Liver (tissue), 8 donors: ENCODE measurements at regions not wholly inside any gene's neighbourhood (a gene's known extent, or its start where the extent isn't known, plus 50 kb on each side); places are given as distances from the start of the nearest gene placed in this dataset.
A peak's percentile ranks its signal among the peaks of the same experiment; 100 is the strongest.

Source experiments
- DNase-seq: peaks from one replicate; pipeline ENCODE4 v3.0.0-alpha.2; 2017; ENCODE audit warnings: low spot score
- H3K27ac ChIP-seq, 2 donors: one replicate each; pipeline ENCODE4 v1.7.0; 2013; ENCODE audit warnings: inconsistent platforms in 2 of 2, low read length in 2 of 2, control low read depth in 1 of 2, low read depth in 1 of 2, mild to moderate bottlenecking in 1 of 2
- H3K27me3 ChIP-seq, 4 donors: one replicate each; pipeline versions ENCODE4 v1.6.1 to v1.7.0; 2013; ENCODE audit warnings: low read length in 3 of 4, inconsistent platforms in 1 of 4, mild to moderate bottlenecking in 1 of 4, moderate library complexity in 1 of 4; ENCODE audit not compliant: control insufficient read depth in 4 of 4, insufficient read depth in 4 of 4
- H3K36me3 ChIP-seq, 4 donors: one replicate each; pipeline versions ENCODE4 v1.6.1 to v1.7.0; 2013; ENCODE audit warnings: low read length in 3 of 4, mild to moderate bottlenecking in 3 of 4, low read depth in 1 of 4, moderate library complexity in 1 of 4; ENCODE audit not compliant: control insufficient read depth in 4 of 4, insufficient read depth in 3 of 4
- H3K4me1 ChIP-seq, 4 donors: one replicate each; pipeline versions ENCODE4 v1.6.1 to v1.7.0; 2013; ENCODE audit warnings: low read length in 3 of 4, mild to moderate bottlenecking in 3 of 4, moderate library complexity in 1 of 4; ENCODE audit not compliant: control insufficient read depth in 4 of 4, insufficient read depth in 4 of 4
- H3K4me3 ChIP-seq, 3 donors: one replicate each; pipeline versions ENCODE4 v1.6.1 to v1.7.0; 2013; ENCODE audit warnings: low read length in 3 of 3, control low read depth in 1 of 3, low read depth in 1 of 3, mild to moderate bottlenecking in 1 of 3
- H3K9ac ChIP-seq, 2 donors: one replicate each; pipeline ENCODE4 v1.7.0; 2013; ENCODE audit warnings: low read length in 2 of 2, mild to moderate bottlenecking in 2 of 2, moderate library complexity in 2 of 2, control low read depth in 1 of 2, low read depth in 1 of 2
- H3K9me3 ChIP-seq, 4 donors: one replicate each; pipeline versions ENCODE4 v1.6.1 to v1.7.0; 2013; ENCODE audit warnings: low read length in 3 of 4; ENCODE audit not compliant: control insufficient read depth in 4 of 4
- ATF3 ChIP-seq: IDR thresholded peaks from 2 replicates; pipeline ENCODE4 v1.6.1; 2016; ENCODE audit warnings: antibody characterized with exemption
- EGR1 ChIP-seq, 2 donors: IDR thresholded peaks; 2 replicates each; pipeline ENCODE4 v1.6.1; 2016 to 2018; ENCODE audit warnings: antibody characterized with exemption in 2 of 2, low read depth in 2 of 2
- FOXA1 ChIP-seq: IDR thresholded peaks from 2 replicates; pipeline ENCODE4 v1.6.1; 2016; ENCODE audit warnings: antibody characterized with exemption
- FOXA2 ChIP-seq: IDR thresholded peaks from 2 replicates; pipeline ENCODE4 v1.6.1; 2016; ENCODE audit warnings: antibody characterized with exemption
- GABPA ChIP-seq, 2 donors: IDR thresholded peaks in 1 of 2; conservative IDR thresholded peaks in 1 of 2; 2 replicates each; pipeline ENCODE4 v1.6.1; 2016; ENCODE audit warnings: antibody characterized with exemption in 2 of 2, mild to moderate bottlenecking in 1 of 2, moderate library complexity in 1 of 2
- HNF4A ChIP-seq, 2 donors: conservative IDR thresholded peaks; 2 replicates each; pipeline ENCODE4 v1.6.1; 2016; ENCODE audit warnings: antibody characterized with exemption in 2 of 2, mild to moderate bottlenecking in 2 of 2
- JUND ChIP-seq, 2 donors: IDR thresholded peaks; 2 replicates each; pipeline ENCODE4 v1.6.1; 2016; ENCODE audit warnings: antibody characterized with exemption in 2 of 2
- NR2F2 ChIP-seq: IDR thresholded peaks from 2 replicates; pipeline ENCODE4 v1.6.1; 2016; ENCODE audit warnings: antibody characterized with exemption
- RAD21 ChIP-seq, 2 donors: IDR thresholded peaks; 2 replicates each; pipeline ENCODE4 v1.6.1; 2016; ENCODE audit warnings: antibody characterized with exemption in 2 of 2, mild to moderate bottlenecking in 2 of 2
- REST ChIP-seq: IDR thresholded peaks from 2 replicates; pipeline ENCODE4 v1.6.1; 2016; ENCODE audit warnings: antibody characterized with exemption, mild to moderate bottlenecking
- RXRA ChIP-seq, 2 donors: IDR thresholded peaks; 2 replicates each; pipeline ENCODE4 v1.6.1; 2017 to 2018; ENCODE audit warnings: antibody characterized with exemption in 2 of 2, mild to moderate bottlenecking in 1 of 2
- TAF1 ChIP-seq: conservative IDR thresholded peaks from 2 replicates; pipeline ENCODE4 v1.6.1; 2016; ENCODE audit warnings: antibody characterized with exemption, mild to moderate bottlenecking
- YY1 ChIP-seq: IDR thresholded peaks from 2 replicates; pipeline ENCODE4 v1.6.1; 2016; ENCODE audit warnings: antibody characterized with exemption, mild to moderate bottlenecking
- WGBS: extraction: QIAGEN DNeasy Blood & Tissue Kit; methylation state at CpG from one replicate; pipeline ENCODE4 v1.1.7; 2013; 5-methylcytosine and 5-hydroxymethylcytosine counted together
- TF ChIP-seq, protein P1 (sequence below): IDR thresholded peaks from 2 replicates; pipeline ENCODE4 v1.6.1; 2016; ENCODE audit warnings: antibody characterized with exemption
- TF ChIP-seq, protein P2 (sequence below): fragments of 150-350 bp; IDR thresholded peaks from 2 replicates; pipeline ENCODE4 v1.5.1; 2017; ENCODE audit warnings: improper control_type of control experiment, low read depth, low read length; ENCODE audit not compliant: missing input control
- TF ChIP-seq, protein P3 (sequence below): IDR thresholded peaks from 2 replicates; pipeline ENCODE4 v1.6.1; 2016; ENCODE audit warnings: antibody characterized with exemption
- donor health status: healthy.
- donor health status: healthy.
- donor health status: healthy.
- donor health status: healthy.
- donor health status: healthy.

- Histone ChIP-seq H3K27ac (no peak overlapping the region), H3K4me3 (no peak overlapping the region), H3K9ac (no peak overlapping the region), H3K9me3 (no peaks in the 10 kb centered on the region), H3K27me3 (no peaks in the 10 kb centered on the region), H3K36me3 (no peaks in the 10 kb centered on the region), H3K4me1 (no peaks in the 10 kb centered on the region)
- no peak for DNase-seq
- no peak for TF ChIP-seq FOXA1
- TF ChIP-seq RAD21 (IDR thresholded peaks at IDR 0.05) = peak; percentile 40 to 60
- no peak for TF ChIP-seq EGR1 (IDR thresholded peaks at IDR 0.05; ENCODE audit: low read depth in 2 of 2)
- WGBS = 92% methylated on average over 3 of the region's 3 CpGs
Observed at GRCh38 chr17:14514973-14515372, 214.1 kb downstream of the HS3ST3B1 start.

- no peak overlapping the region for H3K27ac ChIP-seq
- H3K4me3 ChIP-seq = no peak overlapping the region
- no peak overlapping the region for H3K9ac ChIP-seq
- H3K4me1 ChIP-seq = no peaks in the 10 kb centered on the region
- H3K36me3 ChIP-seq = no peaks in the 10 kb centered on the region
- 87% methylated on average over 3 of the region's 3 CpGs for WGBS
- no peak for TF ChIP-seq RAD21 (IDR thresholded peaks at IDR 0.05)
- TF ChIP-seq, protein P1, sequence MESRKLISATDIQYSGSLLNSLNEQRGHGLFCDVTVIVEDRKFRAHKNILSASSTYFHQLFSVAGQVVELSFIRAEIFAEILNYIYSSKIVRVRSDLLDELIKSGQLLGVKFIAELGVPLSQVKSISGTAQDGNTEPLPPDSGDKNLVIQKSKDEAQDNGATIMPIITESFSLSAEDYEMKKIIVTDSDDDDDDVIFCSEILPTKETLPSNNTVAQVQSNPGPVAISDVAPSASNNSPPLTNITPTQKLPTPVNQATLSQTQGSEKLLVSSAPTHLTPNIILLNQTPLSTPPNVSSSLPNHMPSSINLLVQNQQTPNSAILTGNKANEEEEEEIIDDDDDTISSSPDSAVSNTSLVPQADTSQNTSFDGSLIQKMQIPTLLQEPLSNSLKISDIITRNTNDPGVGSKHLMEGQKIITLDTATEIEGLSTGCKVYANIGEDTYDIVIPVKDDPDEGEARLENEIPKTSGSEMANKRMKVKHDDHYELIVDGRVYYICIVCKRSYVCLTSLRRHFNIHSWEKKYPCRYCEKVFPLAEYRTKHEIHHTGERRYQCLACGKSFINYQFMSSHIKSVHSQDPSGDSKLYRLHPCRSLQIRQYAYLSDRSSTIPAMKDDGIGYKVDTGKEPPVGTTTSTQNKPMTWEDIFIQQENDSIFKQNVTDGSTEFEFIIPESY = no peak
- TF ChIP-seq GABPA (IDR thresholded peaks at IDR 0.05 in 1 of 2, conservative IDR thresholded peaks at IDR 0.05 in 1 of 2) = no peak
- TF ChIP-seq FOXA2 = no peak
- no peak for TF ChIP-seq RXRA (IDR thresholded peaks at IDR 0.05)
- TF ChIP-seq, protein P2, sequence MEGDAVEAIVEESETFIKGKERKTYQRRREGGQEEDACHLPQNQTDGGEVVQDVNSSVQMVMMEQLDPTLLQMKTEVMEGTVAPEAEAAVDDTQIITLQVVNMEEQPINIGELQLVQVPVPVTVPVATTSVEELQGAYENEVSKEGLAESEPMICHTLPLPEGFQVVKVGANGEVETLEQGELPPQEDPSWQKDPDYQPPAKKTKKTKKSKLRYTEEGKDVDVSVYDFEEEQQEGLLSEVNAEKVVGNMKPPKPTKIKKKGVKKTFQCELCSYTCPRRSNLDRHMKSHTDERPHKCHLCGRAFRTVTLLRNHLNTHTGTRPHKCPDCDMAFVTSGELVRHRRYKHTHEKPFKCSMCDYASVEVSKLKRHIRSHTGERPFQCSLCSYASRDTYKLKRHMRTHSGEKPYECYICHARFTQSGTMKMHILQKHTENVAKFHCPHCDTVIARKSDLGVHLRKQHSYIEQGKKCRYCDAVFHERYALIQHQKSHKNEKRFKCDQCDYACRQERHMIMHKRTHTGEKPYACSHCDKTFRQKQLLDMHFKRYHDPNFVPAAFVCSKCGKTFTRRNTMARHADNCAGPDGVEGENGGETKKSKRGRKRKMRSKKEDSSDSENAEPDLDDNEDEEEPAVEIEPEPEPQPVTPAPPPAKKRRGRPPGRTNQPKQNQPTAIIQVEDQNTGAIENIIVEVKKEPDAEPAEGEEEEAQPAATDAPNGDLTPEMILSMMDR = no peak
- no peak for TF ChIP-seq ATF3
- no peak for TF ChIP-seq HNF4A (conservative IDR thresholded peaks at IDR 0.05)
- no peak for TF ChIP-seq EGR1 (IDR thresholded peaks at IDR 0.05; ENCODE audit: low read depth in 2 of 2)
- TF ChIP-seq, protein P3, sequence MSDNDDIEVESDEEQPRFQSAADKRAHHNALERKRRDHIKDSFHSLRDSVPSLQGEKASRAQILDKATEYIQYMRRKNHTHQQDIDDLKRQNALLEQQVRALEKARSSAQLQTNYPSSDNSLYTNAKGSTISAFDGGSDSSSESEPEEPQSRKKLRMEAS = no peak
- TF ChIP-seq JUND (IDR thresholded peaks at IDR 0.05) = no peak
- TF ChIP-seq NR2F2 = no peak
- no peak for TF ChIP-seq YY1
- TF ChIP-seq FOXA1 = no peak
- TF ChIP-seq REST = no peak
- no peak for TF ChIP-seq TAF1
- H3K27me3 ChIP-seq = no peaks in the 10 kb centered on the region
- DNase-seq = no peak
- no peaks in the 10 kb centered on the region for H3K9me3 ChIP-seq
Observed at GRCh38 chr17:14513835-14514234, 213.0 kb downstream of the HS3ST3B1 start.
